GM19238 (cell line): ENCODE measurements at regions not wholly inside any gene's neighbourhood (a gene's known extent, or its start where the extent isn't known, plus 50 kb on each side); places are given as distances from the start of the nearest gene placed in this dataset.
"Not testable (repeated sequence)": the region's sequence is repeated elsewhere in the genome, so short reads cannot be mapped to it uniquely, and the experiment has no call there.

ENCODE experiments used
- DNase-seq: peaks from one replicate; pipeline ENCODE4 v3.0.0; 2011; ENCODE audit warnings: low spot score; ENCODE audit not compliant: insufficient read length

DNA sequence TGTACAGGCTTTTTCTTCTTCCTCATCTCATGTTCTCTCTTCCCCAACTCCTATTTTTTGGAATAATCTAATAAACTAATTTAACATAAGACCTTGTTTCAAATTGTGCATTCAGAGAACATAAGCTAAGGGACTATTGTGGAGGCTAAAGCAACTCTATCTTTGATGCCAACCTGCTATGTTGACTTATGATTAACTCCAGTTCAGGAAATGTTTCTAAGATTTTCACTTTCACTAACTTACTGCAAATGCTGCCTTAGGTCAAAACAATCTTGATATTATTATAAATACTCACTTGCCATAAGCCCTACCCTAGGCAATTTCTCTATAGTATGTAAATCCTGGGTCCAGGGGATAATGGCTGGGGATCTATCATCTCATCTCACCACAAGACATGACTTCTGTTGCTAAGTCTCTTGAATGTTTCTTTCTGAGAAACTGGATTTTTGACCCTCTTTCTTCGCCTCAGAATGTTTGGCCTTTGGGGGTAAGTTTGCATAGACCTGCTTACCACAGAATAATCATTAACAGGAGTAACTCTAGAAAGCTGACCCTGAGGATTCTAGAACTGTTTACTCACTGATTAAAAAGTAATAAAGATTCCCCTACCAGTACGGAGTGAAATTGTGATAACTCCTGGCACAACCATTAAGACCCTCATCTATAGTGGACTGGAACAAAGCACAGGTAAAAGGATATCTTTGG is 768.1 kb downstream of the GBE1 start:
- no peak for DNase-seq

DNA sequence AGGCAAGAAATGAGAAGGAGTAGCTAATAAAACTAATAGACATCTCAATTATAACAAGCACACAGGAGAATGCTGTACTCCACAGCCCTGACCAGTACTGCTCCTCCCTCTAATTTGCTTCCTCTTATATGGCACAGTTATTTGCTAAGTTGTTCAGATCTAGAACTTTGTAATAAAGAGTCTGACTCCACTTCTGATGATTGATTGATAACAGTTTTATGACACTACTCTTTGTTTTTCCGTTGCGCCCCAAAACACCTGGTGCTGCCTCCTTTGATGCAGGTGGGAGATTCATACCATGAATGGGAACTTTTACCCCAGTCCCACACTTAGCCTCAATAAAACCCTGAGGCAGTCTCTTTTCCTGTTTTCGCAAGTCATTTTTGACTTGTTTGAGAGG is 777.7 kb downstream of the GBE1 start:
- no peak for DNase-seq

DNA sequence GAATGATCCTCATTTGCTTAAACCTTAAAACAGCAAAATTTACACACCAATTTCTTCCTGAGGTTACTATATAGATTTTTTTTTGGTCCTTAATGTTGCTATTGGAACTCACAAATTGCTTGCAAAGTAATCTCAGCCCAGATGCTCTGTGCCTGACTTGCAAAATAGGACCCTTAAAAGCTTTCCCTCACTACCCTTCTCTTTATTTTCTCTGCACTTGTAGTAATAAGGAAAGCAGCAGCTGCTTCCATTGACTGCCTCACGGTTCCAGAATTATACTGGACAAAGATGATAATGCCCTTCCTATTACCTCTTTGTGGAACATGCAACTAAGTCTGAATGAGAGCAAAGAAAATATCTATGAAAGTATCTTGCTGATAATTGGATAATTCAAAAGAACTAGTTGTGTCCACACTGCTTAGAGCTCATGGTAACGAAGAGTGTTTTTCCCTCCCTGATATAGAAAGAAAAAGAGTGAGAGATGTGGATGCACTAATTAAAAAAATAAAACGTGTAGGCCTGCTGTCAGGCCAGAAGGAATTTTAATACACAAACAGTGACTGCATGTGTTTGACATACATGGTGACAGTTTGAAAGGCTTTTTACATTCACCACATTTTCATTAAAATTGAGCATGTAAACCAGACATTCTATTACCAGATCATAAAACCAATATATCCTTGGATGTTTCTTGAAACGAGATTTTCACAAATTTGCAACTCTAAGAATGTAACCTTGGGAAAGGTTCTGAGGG is 783.1 kb downstream of the GBE1 start:
- no peak for DNase-seq

DNA sequence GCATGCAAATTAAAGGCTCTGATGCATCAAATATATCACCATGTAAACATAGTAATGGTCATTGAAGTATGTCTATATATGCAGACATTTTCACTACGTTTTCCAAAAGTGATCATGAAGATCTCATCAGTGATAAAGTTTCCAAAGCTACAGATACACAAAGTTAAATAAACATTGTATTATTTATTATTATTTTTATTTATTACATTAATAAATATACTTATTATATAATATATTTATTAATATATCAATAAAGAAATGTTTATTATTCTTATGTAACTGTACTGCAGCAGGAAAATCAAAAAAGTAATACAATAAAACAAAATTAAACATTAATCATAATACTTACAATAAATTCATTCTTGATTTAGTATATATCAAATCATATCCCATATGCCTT is 791.2 kb downstream of the GBE1 start:
- DNase-seq: no peak

- no peak for DNase-seq
Measured at GRCh38 chr3:80929576-80929975, 831.9 kb downstream of the GBE1 start.

DNA sequence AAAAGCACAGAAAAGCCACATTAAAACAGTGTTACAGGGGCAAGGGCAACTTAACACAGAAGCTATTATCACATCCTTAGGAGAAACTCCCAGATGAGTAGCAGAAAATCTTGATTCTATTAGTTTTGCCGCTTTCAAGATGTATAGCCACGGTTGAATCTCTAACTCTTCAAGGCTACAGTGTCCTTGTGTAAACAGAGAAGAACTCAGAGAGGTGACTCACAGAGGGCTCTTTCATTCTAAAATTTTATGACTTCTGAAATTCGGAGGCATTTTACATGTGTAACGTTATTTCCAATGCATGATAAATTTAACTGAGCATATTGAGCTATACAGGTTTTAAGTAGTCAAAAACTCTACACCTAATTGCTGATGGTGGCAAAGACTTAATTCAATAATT is 846.6 kb downstream of the GBE1 start:
- DNase-seq: no peak

- DNase-seq: no peak
Measured at GRCh38 chr3:80898211-80898610, 863.2 kb downstream of the GBE1 start.

DNA sequence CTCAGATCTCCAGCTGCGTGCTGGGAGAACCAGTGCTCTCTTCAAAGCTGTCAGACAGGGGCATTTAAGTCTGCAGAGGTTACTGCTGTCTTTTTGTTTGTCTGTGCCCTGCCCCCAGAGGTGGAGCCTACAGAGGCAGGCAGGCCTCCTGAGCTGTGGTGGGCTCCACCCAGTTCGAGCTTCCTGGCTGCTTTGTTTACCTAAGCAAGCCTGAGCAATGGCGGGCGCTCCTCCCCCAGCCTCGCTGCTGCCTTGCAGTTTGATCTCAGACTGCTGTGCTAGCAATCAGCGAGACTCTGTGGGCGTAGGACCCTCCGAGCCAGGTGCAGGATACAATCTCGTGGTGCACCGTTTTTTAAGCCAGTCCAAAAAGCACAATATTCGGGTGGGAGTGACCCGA is 864.4 kb downstream of the GBE1 start:
- DNase-seq: not testable (repeated sequence)

- no peak for DNase-seq
Measured at GRCh38 chr3:80890571-80890970, 870.9 kb downstream of the GBE1 start.

DNA sequence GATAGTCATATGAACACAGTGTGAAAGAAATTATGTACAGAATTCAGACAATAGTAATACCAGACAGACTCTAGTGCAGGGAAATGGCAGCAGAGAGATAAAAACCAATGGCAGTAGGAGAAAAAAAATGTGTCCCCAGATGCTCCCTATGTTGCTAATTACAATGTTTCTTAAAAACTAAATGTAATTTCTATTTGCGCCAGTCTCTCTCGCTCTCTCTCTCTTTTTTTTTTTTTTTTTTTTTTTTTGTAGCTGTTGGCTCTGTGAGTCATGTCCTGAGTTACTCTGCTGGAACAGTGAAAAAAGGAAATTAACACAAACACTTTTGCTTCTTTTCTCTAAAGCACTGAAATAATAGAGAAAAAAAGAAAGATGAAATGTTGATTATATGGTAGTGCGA is 871.9 kb downstream of the GBE1 start:
- no peak for DNase-seq

DNA sequence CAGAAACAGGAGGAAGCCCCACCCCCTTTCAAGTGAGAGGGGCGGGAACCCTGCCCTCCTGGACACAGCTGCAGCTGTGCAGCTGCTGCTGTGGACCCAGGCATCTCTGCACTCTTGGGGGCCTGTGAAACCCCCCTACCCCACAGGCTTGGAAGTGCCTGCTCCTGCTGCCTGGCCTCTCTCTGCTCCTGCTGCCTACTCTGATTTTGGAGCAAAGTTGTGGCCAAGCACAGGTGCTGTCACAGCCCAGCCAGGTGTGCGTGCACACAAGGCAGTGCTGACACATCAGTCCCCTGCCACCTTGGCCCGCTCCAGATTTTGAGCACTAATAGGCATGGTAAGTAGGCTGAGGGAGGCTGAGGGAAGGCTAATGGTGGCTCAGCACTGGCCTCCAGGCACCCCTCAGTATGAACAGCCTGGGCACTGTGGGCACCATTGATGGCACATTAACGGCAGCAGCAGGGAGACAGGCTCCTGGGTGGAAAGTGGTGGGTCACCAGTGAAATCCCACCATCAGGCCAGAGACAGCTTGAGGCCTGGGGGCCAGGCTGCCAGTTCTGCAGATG is 890.9 kb downstream of the GBE1 start:
- DNase-seq: no peak

DNA sequence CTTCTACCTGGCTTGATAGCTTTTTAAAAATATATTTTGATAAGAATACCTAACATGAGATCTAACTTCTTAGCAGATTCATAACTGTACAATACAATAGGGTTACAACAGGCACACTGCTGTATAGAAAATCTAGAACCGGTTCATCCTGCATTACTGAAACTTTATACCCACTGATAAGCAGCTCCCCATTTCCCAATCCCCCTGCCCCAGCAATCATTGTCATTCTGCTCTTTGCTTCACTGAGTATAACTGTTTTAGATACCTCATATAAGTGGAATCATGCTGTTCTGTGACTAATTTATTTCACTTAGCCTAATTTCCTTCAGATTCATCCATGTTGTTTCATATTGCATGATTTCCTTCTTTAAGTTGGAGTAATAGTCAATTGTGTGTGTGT is 906.0 kb downstream of the GBE1 start:
- DNase-seq: no peak

GRCh38 chr3:80836395-80836794 is 925.0 kb downstream of the GBE1 start:
- DNase-seq: no peak

GRCh38 chr3:80807577-80807976 is 953.9 kb downstream of the GBE1 start:
- DNase-seq: no peak

GRCh38 chr3:80806673-80807072 is 954.8 kb downstream of the GBE1 start:
- DNase-seq: no peak

GRCh38 chr3:80788914-80789313 is 972.5 kb downstream of the GBE1 start:
- no peak for DNase-seq

DNA sequence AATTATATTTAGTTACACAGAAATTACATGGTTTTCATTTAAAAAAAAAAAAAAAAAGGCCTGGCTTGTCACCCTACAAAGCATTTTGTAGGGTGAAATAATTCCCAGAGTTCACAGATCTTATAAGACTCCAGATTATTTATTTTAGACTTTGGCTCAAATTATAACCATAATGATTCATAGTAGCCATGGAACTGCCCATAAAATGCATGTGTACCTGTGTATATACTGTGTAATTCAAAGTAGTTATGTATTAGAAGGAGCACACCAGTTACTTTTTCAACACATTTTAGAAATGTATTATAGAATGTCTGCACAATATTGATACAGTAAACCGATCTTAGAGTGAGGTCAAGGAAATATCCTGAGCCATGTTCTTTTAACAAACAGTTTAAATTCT is 975.6 kb downstream of the GBE1 start:
- DNase-seq: no peak

DNA sequence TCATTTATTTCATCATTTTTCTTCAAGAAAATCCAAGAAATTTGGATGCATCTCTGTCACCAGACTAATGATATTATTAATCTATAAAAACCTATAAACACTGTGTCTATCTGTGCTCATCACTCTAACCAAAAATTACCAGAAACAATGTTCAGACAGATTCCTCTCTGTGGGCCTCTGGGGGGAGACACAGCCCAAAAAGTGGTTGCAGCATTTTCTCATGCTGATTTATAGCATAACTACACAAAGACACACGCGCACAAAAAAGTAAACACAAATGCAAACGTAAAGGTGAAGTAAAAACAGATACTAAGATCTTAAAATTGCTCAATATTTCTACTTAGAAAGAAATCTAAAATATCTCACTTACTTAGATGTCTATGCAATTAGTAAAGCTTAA is 976.0 kb downstream of the GBE1 start:
- DNase-seq: no peak

GRCh38 chr3:80771085-80771484 is 990.4 kb downstream of the GBE1 start:
- DNase-seq: no peak

GRCh38 chr3:80770106-80771074 is 991.1 kb downstream of the GBE1 start:
- no peak for DNase-seq

DNA sequence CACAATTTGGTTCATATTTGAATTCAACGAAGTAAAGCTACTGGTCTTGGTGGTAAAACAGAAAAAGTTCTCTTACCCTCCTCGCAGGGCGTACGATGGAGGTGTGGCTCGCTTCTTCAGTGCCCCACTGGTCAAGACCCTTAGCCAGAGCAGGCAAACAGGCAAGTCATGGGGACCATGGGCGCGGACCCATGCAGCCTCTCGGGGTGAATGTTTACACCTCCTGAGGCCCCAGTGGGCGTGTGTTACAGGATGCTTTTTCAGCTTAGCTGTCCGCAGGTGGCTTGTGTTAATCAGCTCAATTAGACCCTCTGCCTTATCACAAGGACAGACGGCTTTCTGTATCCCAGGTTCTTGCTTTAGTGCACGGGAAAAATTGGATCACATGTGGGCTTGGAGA is 991.8 kb downstream of the GBE1 start:
- DNase-seq: no peak

DNA sequence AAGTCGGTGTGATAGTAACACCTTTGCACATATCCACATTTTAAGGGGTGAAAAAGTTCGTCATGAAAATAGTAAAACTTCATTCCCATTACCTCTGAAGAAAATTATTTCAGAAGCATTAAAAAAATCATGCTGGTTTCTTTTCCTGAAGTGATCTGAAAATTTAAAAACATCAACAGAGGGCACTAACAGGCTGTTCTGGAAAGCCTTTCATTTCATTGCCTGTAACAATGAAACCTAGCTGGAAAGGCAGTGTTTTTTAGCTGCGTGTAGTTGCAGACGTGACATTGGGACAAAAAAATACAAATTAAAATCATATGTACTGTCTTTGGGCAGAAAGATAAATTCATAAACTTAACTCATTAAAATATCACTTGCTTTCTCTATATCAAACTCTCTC is 993.8 kb downstream of the GBE1 start:
- DNase-seq: no peak
